Esophagus squamous epithelium (tissue), 4 donors: ENCODE measurements at regions not wholly inside any gene's neighbourhood (a gene's known extent, or its start where the extent isn't known, plus 50 kb on each side); places are given as distances from the start of the nearest gene placed in this dataset.

ENCODE experiments used
- POLR2A ChIP-seq, 4 donors: fragments of 450-650 bp; IDR thresholded peaks; one replicate each; pipeline ENCODE4 v1.6.1; 2017; ENCODE audit warnings: antibody characterized with exemption in 4 of 4, mild to moderate bottlenecking in 4 of 4, moderate library complexity in 3 of 4
- TF ChIP-seq, protein P1 (sequence below), 6 experiments: fragments of 450-650 bp in 4 of 6; fragments of 200-600 bp in 2 of 6; sonication (generic) in 2 of 6; IDR thresholded peaks; one replicate each; pipeline ENCODE4 v1.5.1; 2016 to 2019; ENCODE audit warnings: antibody characterized with exemption in 6 of 6, mild to moderate bottlenecking in 4 of 6, moderate library complexity in 4 of 6

GRCh38 chr1:201720522-201720844 lies 108.5 kb upstream of the IPO9 start:
- TF ChIP-seq, protein P1, sequence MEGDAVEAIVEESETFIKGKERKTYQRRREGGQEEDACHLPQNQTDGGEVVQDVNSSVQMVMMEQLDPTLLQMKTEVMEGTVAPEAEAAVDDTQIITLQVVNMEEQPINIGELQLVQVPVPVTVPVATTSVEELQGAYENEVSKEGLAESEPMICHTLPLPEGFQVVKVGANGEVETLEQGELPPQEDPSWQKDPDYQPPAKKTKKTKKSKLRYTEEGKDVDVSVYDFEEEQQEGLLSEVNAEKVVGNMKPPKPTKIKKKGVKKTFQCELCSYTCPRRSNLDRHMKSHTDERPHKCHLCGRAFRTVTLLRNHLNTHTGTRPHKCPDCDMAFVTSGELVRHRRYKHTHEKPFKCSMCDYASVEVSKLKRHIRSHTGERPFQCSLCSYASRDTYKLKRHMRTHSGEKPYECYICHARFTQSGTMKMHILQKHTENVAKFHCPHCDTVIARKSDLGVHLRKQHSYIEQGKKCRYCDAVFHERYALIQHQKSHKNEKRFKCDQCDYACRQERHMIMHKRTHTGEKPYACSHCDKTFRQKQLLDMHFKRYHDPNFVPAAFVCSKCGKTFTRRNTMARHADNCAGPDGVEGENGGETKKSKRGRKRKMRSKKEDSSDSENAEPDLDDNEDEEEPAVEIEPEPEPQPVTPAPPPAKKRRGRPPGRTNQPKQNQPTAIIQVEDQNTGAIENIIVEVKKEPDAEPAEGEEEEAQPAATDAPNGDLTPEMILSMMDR (IDR thresholded peaks at IDR 0.05), result no peak
- TF ChIP-seq POLR2A (IDR thresholded peaks at IDR 0.05), result no peak
